ENCODE measurements at regions not wholly inside any gene's neighbourhood (a gene's known extent, or its start where the extent isn't known, plus 50 kb on each side); places are given as distances from the start of the nearest gene placed in this dataset.

- Histone ChIP-seq H3K36me3 (ENCODE audit: control insufficient read depth, insufficient read depth, low read length) (no peaks in the 10 kb centered on the region), H3K27me3 (ENCODE audit: control insufficient read depth, insufficient read depth, low read length) (no peaks in the 10 kb centered on the region), H3K4me1 (ENCODE audit: control insufficient read depth, insufficient read depth, low read length) (no peaks in the 10 kb centered on the region), H3K27ac (ENCODE audit: low read depth, low read length) (no peak overlapping the region), H3K9ac (ENCODE audit: low read length) (no peak overlapping the region), H3K4me3 (ENCODE audit: low read length) (no peak overlapping the region)
These were observed 55.1 kb upstream of the PAPPA start for GRCh38 chr9:116098476-116098875.

- H3K27ac ChIP-seq (ENCODE audit: low read depth, low read length): no peak overlapping the region
- H3K36me3 ChIP-seq (ENCODE audit: control insufficient read depth, insufficient read depth, low read length): no peaks in the 10 kb centered on the region
- H3K9ac ChIP-seq (ENCODE audit: low read length): no peak overlapping the region
- H3K4me1 ChIP-seq (ENCODE audit: control insufficient read depth, insufficient read depth, low read length): no peaks in the 10 kb centered on the region
- no peaks in the 10 kb centered on the region for H3K27me3 ChIP-seq (ENCODE audit: control insufficient read depth, insufficient read depth, low read length)
- H3K4me3 ChIP-seq (ENCODE audit: low read length): no peak overlapping the region
These were observed 53.8 kb upstream of the PAPPA start for GRCh38 chr9:116099821-116100220.

- Histone ChIP-seq H3K4me3 (ENCODE audit: low read length) (no peak overlapping the region), H3K27me3 (ENCODE audit: control insufficient read depth, insufficient read depth, low read length) (no peaks in the 10 kb centered on the region), H3K4me1 (ENCODE audit: control insufficient read depth, insufficient read depth, low read length) (no peaks in the 10 kb centered on the region), H3K27ac (ENCODE audit: low read depth, low read length) (no peak overlapping the region), H3K9ac (ENCODE audit: low read length) (no peak overlapping the region), H3K36me3 (ENCODE audit: control insufficient read depth, insufficient read depth, low read length) (no peaks in the 10 kb centered on the region)
These were observed 52.9 kb upstream of the PAPPA start for GRCh38 chr9:116100711-116101121.

- Histone ChIP-seq H3K4me1 (ENCODE audit: control insufficient read depth, insufficient read depth, low read length) (no peaks in the 10 kb centered on the region), H3K4me3 (ENCODE audit: low read length) (no peak overlapping the region), H3K27ac (ENCODE audit: low read depth, low read length) (no peak overlapping the region), H3K9ac (ENCODE audit: low read length) (no peak overlapping the region), H3K36me3 (ENCODE audit: control insufficient read depth, insufficient read depth, low read length) (no peaks in the 10 kb centered on the region), H3K27me3 (ENCODE audit: control insufficient read depth, insufficient read depth, low read length) (no peaks in the 10 kb centered on the region)
These were observed 52.1 kb upstream of the PAPPA start for GRCh38 chr9:116101516-116101915.

- Histone ChIP-seq H3K27ac (ENCODE audit: low read depth, low read length) (no peak overlapping the region), H3K9ac (ENCODE audit: low read length) (no peak overlapping the region), H3K36me3 (ENCODE audit: control insufficient read depth, insufficient read depth, low read length) (no peaks in the 10 kb centered on the region), H3K4me1 (ENCODE audit: control insufficient read depth, insufficient read depth, low read length) (no peaks in the 10 kb centered on the region), H3K27me3 (ENCODE audit: control insufficient read depth, insufficient read depth, low read length) (no peaks in the 10 kb centered on the region), H3K4me3 (ENCODE audit: low read length) (no peak overlapping the region)
These were observed 51.0 kb upstream of the PAPPA start for GRCh38 chr9:116102596-116102995.
